ENCODE measurements at regions not wholly inside any gene's neighbourhood (a gene's known extent, or its start where the extent isn't known, plus 50 kb on each side); places are given as distances from the start of the nearest gene placed in this dataset.

- no peak for TF ChIP-seq CREB1 (IDR thresholded peaks at IDR 0.05; ENCODE audit: low read depth)
- TF ChIP-seq JUNB (IDR thresholded peaks at IDR 0.05) = no peak
- TF ChIP-seq NRF1 (conservative IDR thresholded peaks at IDR 0.05; ENCODE audit: low read depth, low read length) = no peak
- no peak for TF ChIP-seq POLR2A (IDR thresholded peaks at IDR 0.05; ENCODE audit: low read depth, low read length)
- TF ChIP-seq MEF2A (IDR thresholded peaks at IDR 0.05; ENCODE audit: insufficient read depth, low read depth, low read length) = no peak
- TF ChIP-seq, protein P1, sequence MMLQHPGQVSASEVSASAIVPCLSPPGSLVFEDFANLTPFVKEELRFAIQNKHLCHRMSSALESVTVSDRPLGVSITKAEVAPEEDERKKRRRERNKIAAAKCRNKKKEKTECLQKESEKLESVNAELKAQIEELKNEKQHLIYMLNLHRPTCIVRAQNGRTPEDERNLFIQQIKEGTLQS (IDR thresholded peaks at IDR 0.05; ENCODE audit: borderline replicate concordance, extremely low read depth, low read depth, low read length) = no peak
- no peak for TF ChIP-seq SMC3 (IDR thresholded peaks at IDR 0.05; ENCODE audit: borderline replicate concordance, low read length)
- TF ChIP-seq, protein P2, sequence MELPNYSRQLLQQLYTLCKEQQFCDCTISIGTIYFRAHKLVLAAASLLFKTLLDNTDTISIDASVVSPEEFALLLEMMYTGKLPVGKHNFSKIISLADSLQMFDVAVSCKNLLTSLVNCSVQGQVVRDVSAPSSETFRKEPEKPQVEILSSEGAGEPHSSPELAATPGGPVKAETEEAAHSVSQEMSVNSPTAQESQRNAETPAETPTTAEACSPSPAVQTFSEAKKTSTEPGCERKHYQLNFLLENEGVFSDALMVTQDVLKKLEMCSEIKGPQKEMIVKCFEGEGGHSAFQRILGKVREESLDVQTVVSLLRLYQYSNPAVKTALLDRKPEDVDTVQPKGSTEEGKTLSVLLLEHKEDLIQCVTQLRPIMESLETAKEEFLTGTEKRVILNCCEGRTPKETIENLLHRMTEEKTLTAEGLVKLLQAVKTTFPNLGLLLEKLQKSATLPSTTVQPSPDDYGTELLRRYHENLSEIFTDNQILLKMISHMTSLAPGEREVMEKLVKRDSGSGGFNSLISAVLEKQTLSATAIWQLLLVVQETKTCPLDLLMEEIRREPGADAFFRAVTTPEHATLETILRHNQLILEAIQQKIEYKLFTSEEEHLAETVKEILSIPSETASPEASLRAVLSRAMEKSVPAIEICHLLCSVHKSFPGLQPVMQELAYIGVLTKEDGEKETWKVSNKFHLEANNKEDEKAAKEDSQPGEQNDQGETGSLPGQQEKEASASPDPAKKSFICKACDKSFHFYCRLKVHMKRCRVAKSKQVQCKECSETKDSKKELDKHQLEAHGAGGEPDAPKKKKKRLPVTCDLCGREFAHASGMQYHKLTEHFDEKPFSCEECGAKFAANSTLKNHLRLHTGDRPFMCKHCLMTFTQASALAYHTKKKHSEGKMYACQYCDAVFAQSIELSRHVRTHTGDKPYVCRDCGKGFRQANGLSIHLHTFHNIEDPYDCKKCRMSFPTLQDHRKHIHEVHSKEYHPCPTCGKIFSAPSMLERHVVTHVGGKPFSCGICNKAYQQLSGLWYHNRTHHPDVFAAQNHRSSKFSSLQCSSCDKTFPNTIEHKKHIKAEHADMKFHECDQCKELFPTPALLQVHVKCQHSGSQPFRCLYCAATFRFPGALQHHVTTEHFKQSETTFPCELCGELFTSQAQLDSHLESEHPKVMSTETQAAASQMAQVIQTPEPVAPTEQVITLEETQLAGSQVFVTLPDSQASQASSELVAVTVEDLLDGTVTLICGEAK (IDR thresholded peaks at IDR 0.05; ENCODE audit: borderline replicate concordance) = no peak
- no peak for TF ChIP-seq PML (IDR thresholded peaks at IDR 0.05; ENCODE audit: low read length)
- TF ChIP-seq RELA (IDR thresholded peaks at IDR 0.05; ENCODE audit: borderline replicate concordance, partially characterized antibody) = no peak
- no peak for TF ChIP-seq SIN3A (IDR thresholded peaks at IDR 0.05; ENCODE audit: low read depth, low read length)
- TF ChIP-seq SP1 (IDR thresholded peaks at IDR 0.05; ENCODE audit: low read depth, low read length) = no peak
- no peak for TF ChIP-seq ETV6 (conservative IDR thresholded peaks at IDR 0.05 in 1 of 2, IDR thresholded peaks at IDR 0.05 in 1 of 2; ENCODE audit: borderline replicate concordance in 1 of 2, low read depth in 1 of 2)
- no peak for TF ChIP-seq RAD51 (IDR thresholded peaks at IDR 0.05)
Observed at GRCh38 chr5:84634256-84634655, 249.6 kb upstream of the EDIL3 start.
